ENCODE measurements at regions not wholly inside any gene's neighbourhood (a gene's known extent, or its start where the extent isn't known, plus 50 kb on each side); places are given as distances from the start of the nearest gene placed in this dataset.
"Not testable (repeated sequence)": the region's sequence is repeated elsewhere in the genome, so short reads cannot be mapped to it uniquely, and the experiment has no call there.

- DNase-seq = not testable (repeated sequence)
Measured at GRCh38 chr3:125831005-125831750, 137.8 kb upstream of the ROPN1B start.

DNA sequence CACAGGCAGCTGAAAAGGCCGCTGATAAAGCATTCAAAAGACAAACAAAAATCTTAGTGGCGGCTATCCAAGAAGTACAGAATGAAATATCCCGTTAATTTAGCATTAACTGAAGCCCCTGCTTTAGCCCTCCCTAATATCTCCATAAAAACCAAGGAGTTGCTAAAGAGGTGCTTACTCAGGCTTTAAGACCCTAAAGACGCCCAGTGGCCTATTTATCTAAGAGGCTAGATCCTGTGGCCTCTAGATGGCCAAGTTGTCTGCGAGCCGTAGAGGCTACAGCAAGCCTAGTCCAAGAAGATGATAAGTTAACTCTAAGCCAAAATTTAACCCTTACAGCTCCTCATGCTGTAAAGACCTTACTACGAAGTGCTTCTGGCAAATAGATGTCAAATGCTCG is 133.4 kb upstream of the ROPN1B start:
- not testable (repeated sequence) for DNase-seq

DNA sequence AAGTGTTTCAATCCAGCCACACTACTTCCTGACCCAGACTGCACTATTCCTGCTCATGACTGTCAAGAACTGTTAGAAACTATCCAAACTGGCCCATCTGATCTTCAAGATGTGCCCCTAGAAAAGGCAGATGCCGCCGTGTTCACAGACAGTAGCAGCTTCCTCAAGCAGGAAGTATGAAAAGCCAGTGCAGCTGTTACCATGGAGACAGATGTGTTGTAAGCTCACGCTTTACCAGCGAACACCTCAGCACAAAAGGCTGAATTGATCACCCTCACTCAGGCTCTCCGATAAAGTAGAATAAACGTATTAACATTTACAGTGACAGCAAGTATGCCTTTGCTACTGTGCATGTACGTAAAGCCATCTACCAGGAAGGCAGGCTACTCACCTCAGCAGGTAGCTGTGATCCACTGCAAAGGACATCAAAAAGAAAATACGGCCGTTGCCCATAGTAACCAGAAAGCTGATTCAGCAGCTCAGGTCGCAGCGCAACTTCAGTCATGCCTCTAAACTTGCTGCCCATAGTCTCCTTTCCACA is 132.9 kb upstream of the ROPN1B start:
- DNase-seq = peak; percentile 32

DNA sequence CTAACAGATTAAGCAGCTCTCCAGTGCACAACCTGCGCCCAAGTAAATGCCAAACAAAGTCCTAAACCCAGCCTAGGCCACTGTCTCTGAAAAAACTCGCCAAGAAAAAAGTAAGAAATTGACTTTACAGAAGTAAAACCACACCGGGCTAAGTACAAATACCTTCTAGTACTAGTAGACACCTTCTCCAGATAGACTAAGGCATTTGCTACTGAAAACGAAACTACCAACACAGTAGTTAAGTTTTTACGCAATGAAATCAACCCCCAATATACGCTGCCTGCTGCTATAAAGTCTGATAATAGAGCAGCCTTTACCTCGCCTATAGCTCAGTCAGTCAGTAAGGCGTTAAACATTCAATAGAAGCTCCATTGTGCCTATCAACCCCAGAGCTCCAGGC is 132.2 kb upstream of the ROPN1B start:
- not testable (repeated sequence) for DNase-seq

DNA sequence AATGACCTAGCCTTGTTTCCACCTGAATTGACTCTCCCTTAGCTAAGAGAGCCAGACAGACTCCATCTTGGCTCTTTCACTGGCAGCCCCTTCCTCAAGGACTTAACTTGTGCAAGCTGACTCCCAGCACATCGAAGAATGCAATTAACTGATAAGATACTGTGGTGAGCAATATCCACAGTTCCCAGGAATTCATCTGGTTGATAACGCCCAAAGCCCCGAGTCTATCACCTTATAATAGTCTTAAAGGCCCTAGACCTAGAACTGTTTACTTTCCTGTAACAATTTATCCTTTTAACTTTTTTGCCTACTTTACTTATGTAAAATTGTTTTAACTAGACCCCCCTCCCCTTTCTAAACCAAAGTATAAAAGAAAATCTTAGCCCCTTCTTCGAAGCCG is 130.1 kb upstream of the ROPN1B start:
- DNase-seq = not testable (repeated sequence)

- not testable (repeated sequence) for DNase-seq
Measured at GRCh38 chr3:125840465-125840864, 128.5 kb upstream of the ROPN1B start.

DNA sequence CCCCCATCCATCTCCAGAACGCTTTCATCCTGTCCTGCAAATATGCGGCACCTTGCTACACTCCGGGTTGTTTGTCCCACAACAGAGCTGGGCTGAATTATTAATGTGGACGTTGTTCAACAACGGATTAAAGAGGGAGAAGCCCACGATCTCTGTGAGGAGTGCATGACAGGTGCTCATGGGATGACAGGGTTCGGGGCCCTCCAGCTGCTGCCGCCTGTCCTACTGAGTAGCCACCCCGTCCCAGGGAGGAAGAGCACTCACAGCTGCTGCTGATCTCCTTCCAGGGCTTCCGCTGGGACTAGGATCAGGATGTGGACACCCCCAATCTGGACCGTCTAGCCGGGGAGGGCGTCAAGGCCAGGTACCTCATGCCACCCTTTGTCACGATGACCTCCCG is 121.0 kb upstream of the ROPN1B start:
- DNase-seq = not testable (repeated sequence)

DNA sequence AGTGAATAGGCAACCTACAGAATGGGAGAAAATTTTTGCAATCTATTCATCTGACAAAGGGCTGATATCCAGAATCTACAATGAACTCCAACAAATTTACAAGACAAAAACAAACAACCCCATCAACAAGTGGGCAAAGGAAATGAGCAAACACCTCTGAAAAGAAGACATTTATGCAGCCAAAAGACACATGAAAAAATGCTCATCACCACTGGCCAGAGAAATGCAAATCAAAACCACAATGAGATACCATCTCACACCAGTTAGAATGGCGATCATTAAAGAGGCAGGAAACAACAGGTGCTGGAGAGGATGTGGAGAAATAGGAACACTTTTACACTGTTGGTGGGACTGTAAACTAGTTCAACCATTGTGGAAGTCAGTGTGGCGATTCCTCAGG is 114.0 kb upstream of the ROPN1B start:
- DNase-seq = not testable (repeated sequence)

GRCh38 chr3:125860547-125860946 is 108.4 kb upstream of the ROPN1B start:
- DNase-seq = not testable (repeated sequence)

DNA sequence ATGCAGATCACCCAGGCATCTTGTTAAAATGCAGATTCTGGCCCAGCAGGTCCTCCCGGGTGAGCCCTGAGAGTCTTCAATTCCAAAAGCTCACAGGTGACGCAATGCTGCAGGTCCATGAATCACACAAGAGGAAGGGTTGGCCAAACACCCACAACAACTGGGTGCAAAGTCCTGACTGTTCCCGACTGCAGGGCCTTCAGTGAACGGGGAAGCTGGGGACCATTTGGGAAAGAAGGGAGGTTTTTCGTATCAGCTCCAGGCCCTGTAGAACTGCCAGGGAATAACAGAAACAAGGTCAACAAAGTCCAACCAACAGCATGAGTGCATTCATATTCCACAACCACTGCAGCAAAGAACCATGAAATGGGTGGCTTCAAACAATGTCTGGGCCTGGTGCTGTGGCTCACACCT is 106.1 kb upstream of the ROPN1B start:
- DNase-seq = not testable (repeated sequence)

GRCh38 chr3:125864532-125864931 is 104.4 kb upstream of the ROPN1B start:
- not testable (repeated sequence) for DNase-seq

DNA sequence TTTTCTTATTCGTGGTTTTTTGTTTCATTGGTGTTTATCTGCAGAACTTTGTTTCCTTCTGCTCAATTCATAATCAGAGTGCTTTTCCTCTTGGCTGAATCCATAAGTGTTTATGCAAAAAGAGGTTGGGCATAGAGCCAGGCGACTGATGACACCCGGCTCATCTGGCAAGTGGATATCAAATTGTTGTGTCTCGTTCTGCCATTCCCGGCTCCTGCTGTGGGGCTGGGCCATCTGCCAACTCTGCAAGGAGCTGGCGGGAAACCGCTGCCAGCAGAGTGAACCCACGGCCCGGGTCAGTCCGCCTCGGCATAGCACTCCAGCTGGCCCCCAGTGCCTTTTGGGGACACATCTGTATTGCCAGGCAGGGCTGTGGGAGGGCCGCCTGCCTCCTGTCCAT is 83.0 kb upstream of the ROPN1B start:
- DNase-seq = peak; percentile 99

DNA sequence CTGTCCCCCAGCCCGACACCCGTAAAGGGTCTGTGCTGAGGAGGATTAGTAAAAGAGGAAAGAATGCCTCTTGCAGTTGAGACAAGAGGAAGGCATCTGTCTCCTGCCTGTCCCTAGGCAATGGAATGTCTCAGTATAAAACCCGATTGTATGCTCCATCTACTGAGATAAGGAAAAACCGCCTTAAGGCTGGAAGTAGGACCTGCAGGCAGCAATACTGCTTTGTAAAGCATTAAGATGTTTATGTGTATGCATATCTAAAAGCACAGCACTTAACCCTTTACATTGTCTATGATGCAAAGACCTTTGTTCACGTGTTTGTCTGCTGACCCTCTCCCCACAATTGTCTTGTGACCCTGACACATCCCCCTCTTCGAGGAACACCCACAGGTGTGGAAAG is 69.8 kb upstream of the ROPN1B start:
- DNase-seq = not testable (repeated sequence)

- DNase-seq = not testable (repeated sequence)
Measured at GRCh38 chr3:125901473-125901872, 67.5 kb upstream of the ROPN1B start.

- DNase-seq = not testable (repeated sequence)
Measured at GRCh38 chr3:125903780-125904455, 65.1 kb upstream of the ROPN1B start.

DNA sequence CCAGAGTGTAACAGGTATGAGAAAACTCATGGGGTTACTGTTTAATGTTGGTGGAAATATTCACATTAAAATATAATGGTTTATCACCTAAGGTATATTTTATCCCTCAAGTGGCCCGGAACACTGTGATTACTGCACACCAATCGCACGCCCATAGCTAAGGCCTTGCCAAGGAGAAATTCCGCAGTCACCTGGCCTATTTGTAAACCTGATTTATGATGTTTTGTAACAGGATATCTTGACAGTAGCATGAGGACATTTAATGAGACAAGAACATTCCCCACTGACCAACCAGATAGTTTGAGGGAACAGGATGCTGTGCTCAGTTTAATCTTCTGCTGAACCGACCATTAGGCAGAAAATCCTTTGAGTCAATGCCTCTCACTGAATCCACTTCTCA is 61.7 kb upstream of the ROPN1B start:
- peak; percentile 17 for DNase-seq

- not testable (repeated sequence) for DNase-seq
Measured at GRCh38 chr3:125910851-125911250, 58.1 kb upstream of the ROPN1B start.

DNA sequence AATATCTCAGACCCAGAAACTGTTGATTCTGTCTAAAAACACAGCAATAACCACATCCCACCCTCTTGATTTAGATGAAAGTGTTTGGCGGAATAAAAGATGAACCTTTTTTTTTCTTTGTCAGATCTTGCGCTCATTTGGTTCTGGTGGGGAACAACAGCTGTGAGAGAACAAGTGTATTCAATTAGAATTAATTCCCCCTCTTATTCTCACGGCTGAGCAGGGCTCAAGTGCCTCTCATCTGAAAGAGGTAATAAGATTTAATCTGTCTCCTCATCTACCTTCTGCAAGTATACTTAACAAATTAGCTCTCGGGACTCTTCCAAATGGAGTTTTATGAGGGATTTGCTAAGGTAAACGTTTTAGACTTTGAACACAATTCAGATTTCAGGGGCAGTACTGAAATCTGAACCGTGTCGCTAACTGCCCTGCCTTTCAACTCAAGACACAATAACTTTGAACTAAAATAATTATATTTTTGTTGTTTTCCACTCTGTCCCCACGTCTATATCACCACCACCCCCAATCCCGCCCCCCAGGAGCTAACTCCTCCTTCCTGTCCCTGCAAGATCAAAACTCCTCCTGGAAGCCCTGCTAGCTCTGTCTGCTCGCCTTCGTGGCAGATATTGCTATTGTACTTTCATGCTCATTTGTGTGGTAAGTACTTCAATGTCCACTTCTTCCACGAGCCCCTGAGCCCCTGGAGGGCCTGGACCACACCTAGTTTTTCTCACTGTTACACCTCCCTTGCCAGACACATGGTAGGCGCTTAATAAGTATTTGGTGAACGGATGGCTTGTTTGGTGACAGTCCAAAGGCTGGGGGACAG is 54.2 kb upstream of the ROPN1B start:
- not testable (repeated sequence) for DNase-seq

GRCh38 chr3:125915437-125915787 is 53.6 kb upstream of the ROPN1B start:
- not testable (repeated sequence) for DNase-seq

- DNase-seq = peak; percentile 100
Measured at GRCh38 chr3:125915792-125916375, 53.1 kb upstream of the ROPN1B start.

- DNase-seq = peak; percentile 98
Measured at GRCh38 chr3:125916376-125916978, 52.5 kb upstream of the ROPN1B start.

- DNase-seq = peak; percentile 46
Measured at GRCh38 chr3:125917020-125917549, 51.9 kb upstream of the ROPN1B start.
